CD14-positive monocyte (primary cell): ENCODE measurements at regions not wholly inside any gene's neighbourhood (a gene's known extent, or its start where the extent isn't known, plus 50 kb on each side); places are given as distances from the start of the nearest gene placed in this dataset.

Experiments
- DNase-seq, 3 donors: peaks; one replicate each; pipeline ENCODE4 v3.0.0-alpha.2; 2011 to 2022
- H2AFZ ChIP-seq: 2 replicates; pipeline ENCODE4 v1.6.0; 2012; ENCODE audit warnings: mild to moderate bottlenecking, low read depth, low read length, inconsistent platforms; ENCODE audit not compliant: insufficient read depth, poor library complexity, severe bottlenecking
- H3K27ac ChIP-seq, 2 donors: 1 replicate in 1 of 2; 2 replicates in 1 of 2; pipeline ENCODE4 v1.5.1; 2012 to 2013; ENCODE audit warnings: low read length in 2 of 2, control low read depth in 1 of 2, inconsistent platforms in 1 of 2, low read depth in 1 of 2, mild to moderate bottlenecking in 1 of 2
- H3K27me3 ChIP-seq, 2 donors: one replicate each; pipeline versions ENCODE4 v1.6.0 to v1.6.1; 2011 to 2013; ENCODE audit warnings: low read length in 2 of 2; ENCODE audit not compliant: control insufficient read depth in 2 of 2, insufficient read depth in 2 of 2
- H3K36me3 ChIP-seq, 2 donors: replicated peaks in 1 of 2; 1 replicate in 1 of 2; 2 replicates in 1 of 2; pipeline versions ENCODE4 v1.5.1 to v1.6.1; 2012 to 2013; ENCODE audit warnings: low read length in 2 of 2, control low read depth in 1 of 2, inconsistent platforms in 1 of 2, mild to moderate bottlenecking in 1 of 2; ENCODE audit not compliant: insufficient read depth in 2 of 2, control insufficient read depth in 1 of 2
- H3K4me1 ChIP-seq, 2 donors: 1 replicate in 1 of 2; 2 replicates in 1 of 2; pipeline versions ENCODE4 v1.5.1 to v1.6.1; 2012 to 2013; ENCODE audit warnings: low read length in 2 of 2, control low read depth in 1 of 2, inconsistent platforms in 1 of 2, mild to moderate bottlenecking in 1 of 2, moderate library complexity in 1 of 2; ENCODE audit not compliant: insufficient read depth in 2 of 2, control insufficient read depth in 1 of 2
- H3K4me2 ChIP-seq: replicated peaks from 2 replicates; pipeline ENCODE3; 2012; ENCODE audit warnings: low read length, moderate library complexity, mild to moderate bottlenecking; ENCODE audit not compliant: poor library complexity, severe bottlenecking; ENCODE audit errors: extremely low read depth
- H3K4me3 ChIP-seq, 3 experiments: fragments of 200-600 bp in 1 of 3; sonication (generic) in 1 of 3; replicated peaks in 1 of 3; 1 replicate in 2 of 3; 2 replicates in 1 of 3; pipeline ENCODE4 v1.5.1; 2011 to 2013; ENCODE audit warnings: low read length in 3 of 3, mild to moderate bottlenecking in 3 of 3, control low read depth in 2 of 3, low read depth in 2 of 3, inconsistent platforms in 1 of 3, moderate library complexity in 1 of 3
- H3K79me2 ChIP-seq: 2 replicates; pipeline ENCODE4 v1.6.0; 2012; ENCODE audit warnings: mild to moderate bottlenecking, control low read depth, inconsistent platforms, low read length, moderate library complexity; ENCODE audit not compliant: insufficient read depth
- H3K9ac ChIP-seq: 2 replicates; pipeline ENCODE4 v1.6.0; 2017; ENCODE audit warnings: low read length, mild to moderate bottlenecking; ENCODE audit not compliant: insufficient read depth, poor library complexity, severe bottlenecking
- H3K9me3 ChIP-seq, 2 donors: replicated peaks in 1 of 2; 1 replicate in 1 of 2; 2 replicates in 1 of 2; pipeline versions ENCODE4 v1.5.1 to v1.6.1; 2012 to 2013; ENCODE audit warnings: low read length in 2 of 2, control low read depth in 1 of 2; ENCODE audit not compliant: control insufficient read depth in 1 of 2, insufficient read depth in 1 of 2
- H4K20me1 ChIP-seq: 2 replicates; pipeline ENCODE4 v1.6.0; 2012; ENCODE audit warnings: mild to moderate bottlenecking, low read length, control low read depth, moderate library complexity; ENCODE audit not compliant: insufficient read depth
- H3K27ac Mint-ChIP-seq, 7 donors: one replicate each; pipeline ENCODE4 v1.8.0; 2020; ENCODE audit warnings: mild to moderate bottlenecking in 7 of 7, mixed read lengths in 7 of 7, moderate library complexity in 6 of 7, inconsistent platforms in 2 of 7
- H3K27me3 Mint-ChIP-seq, 3 donors: one replicate each; pipeline ENCODE4 v1.8.0; 2021 to 2022; ENCODE audit warnings: low read depth in 3 of 3, mild to moderate bottlenecking in 3 of 3, mixed read lengths in 3 of 3, moderate library complexity in 3 of 3, inconsistent platforms in 1 of 3
- H3K36me3 Mint-ChIP-seq, 2 donors: one replicate each; pipeline ENCODE4 v1.8.0; 2020; ENCODE audit warnings: mixed read lengths in 2 of 2, inconsistent platforms in 1 of 2, mild to moderate bottlenecking in 1 of 2
- H3K4me1 Mint-ChIP-seq: one replicate; pipeline ENCODE4 v1.8.0; 2020; ENCODE audit warnings: mild to moderate bottlenecking, mixed read lengths
- H3K4me3 Mint-ChIP-seq, 2 donors: one replicate each; pipeline ENCODE4 v1.8.0; 2020; ENCODE audit warnings: mild to moderate bottlenecking in 2 of 2, mixed read lengths in 2 of 2, moderate library complexity in 1 of 2
- H3K9me3 Mint-ChIP-seq, 7 donors: one replicate each; pipeline ENCODE4 v1.8.0; 2020 to 2022; ENCODE audit warnings: mixed read lengths in 7 of 7, mild to moderate bottlenecking in 6 of 7, moderate library complexity in 6 of 7, inconsistent platforms in 2 of 7
- WGBS: methylation state at CpG from one replicate; pipeline ENCODE4 v1.1.5; 2013; ENCODE audit warnings: missing lambda C conversion rate; ENCODE audit not compliant: insufficient coverage; 5-methylcytosine and 5-hydroxymethylcytosine counted together
- intact Hi-C, 2 donors: fragments of 100-400 bp; cut with micrococcal nuclease; formaldehyde crosslinking; loops; one replicate each; pipeline versions ENCODE4 v1.15.0 to v1.15.1; 2023
- TF ChIP-seq, protein P1 (sequence below): fragments of 200-600 bp; IDR thresholded peaks from one replicate; pipeline ENCODE4 v1.8.0; 2022; ENCODE audit warnings: antibody characterized with exemption, mild to moderate bottlenecking

DNA sequence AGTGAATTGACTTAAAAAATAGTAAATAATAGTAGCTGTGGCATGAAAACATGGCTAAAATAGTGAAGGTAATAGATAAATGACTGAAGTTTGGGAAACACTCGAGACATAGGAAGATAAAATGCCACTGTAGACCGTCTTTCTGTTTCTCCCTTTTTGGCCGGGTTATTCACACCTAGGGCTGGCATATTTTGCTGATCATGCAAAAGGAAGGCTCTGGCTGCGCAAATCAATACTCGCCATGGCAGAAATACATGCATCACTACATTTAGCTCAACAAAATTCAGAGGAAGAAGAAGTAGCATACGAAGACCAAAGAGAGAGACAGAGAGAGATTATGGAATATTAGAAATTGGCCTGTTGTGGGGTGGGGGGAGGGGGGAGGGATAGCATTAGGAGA lies 242.2 kb upstream of the KBTBD8 start:
- H3K4me2 ChIP-seq = no peak overlapping the region
- H3K27ac Mint-ChIP-seq = no peak overlapping the region
- no peak overlapping the region for H3K27ac ChIP-seq
- TF ChIP-seq, protein P1, sequence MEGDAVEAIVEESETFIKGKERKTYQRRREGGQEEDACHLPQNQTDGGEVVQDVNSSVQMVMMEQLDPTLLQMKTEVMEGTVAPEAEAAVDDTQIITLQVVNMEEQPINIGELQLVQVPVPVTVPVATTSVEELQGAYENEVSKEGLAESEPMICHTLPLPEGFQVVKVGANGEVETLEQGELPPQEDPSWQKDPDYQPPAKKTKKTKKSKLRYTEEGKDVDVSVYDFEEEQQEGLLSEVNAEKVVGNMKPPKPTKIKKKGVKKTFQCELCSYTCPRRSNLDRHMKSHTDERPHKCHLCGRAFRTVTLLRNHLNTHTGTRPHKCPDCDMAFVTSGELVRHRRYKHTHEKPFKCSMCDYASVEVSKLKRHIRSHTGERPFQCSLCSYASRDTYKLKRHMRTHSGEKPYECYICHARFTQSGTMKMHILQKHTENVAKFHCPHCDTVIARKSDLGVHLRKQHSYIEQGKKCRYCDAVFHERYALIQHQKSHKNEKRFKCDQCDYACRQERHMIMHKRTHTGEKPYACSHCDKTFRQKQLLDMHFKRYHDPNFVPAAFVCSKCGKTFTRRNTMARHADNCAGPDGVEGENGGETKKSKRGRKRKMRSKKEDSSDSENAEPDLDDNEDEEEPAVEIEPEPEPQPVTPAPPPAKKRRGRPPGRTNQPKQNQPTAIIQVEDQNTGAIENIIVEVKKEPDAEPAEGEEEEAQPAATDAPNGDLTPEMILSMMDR = no peak
- 88% methylated on average over 1 of the region's 6 CpGs for WGBS
- H3K27me3 Mint-ChIP-seq = peaks cover 0 to 3% (median 0%) of the 10 kb centered on the region in 3 donors
- intact Hi-C loops = no loop called here
- no peak overlapping the region for H3K9ac ChIP-seq
- DNase-seq = no peak
- H4K20me1 ChIP-seq = no peaks in the 10 kb centered on the region
- no peaks in the 10 kb centered on the region for H3K4me1 ChIP-seq
- no peak overlapping the region for H3K4me3 ChIP-seq
- H3K9me3 Mint-ChIP-seq = peaks cover 0 to 8% (median 2%) of the 10 kb centered on the region in 7 donors
- no peaks in the 10 kb centered on the region for H3K9me3 ChIP-seq
- H2AFZ ChIP-seq = no peak overlapping the region
- H3K27me3 ChIP-seq = no peaks in the 10 kb centered on the region
- no peaks in the 10 kb centered on the region for H3K79me2 ChIP-seq
- H3K36me3 Mint-ChIP-seq = no peaks in the 10 kb centered on the region
- no peak overlapping the region for H3K4me3 Mint-ChIP-seq
- no peaks in the 10 kb centered on the region for H3K4me1 Mint-ChIP-seq
- H3K36me3 ChIP-seq = no peaks in the 10 kb centered on the region

DNA sequence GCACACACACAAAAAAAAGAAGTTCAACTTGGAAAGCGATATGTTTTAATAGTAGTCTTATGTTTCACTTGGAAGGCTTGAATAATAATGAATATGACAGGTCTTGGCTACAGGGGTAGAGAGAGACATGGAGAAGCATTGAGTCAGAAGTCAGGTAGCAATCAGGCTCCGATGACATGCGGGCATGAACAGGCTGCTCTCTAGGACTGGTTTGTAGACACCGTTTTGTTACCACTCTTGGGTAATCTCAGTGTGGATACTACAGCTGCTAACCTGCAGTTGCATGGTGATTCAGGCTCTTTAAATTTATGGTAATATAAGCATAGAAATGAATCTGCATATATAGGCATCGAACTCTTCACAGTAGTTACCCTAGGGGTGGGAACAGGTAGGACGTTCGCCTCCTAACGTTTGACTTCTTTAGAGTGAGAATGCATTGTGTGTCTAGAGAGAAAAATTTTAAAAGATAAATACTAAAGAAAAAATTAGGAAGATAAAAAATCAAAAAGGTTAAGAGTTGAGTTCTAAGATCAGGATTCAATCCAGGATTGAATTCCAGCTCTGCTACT lies 241.6 kb upstream of the KBTBD8 start:
- Mint-ChIP-seq H3K4me1 (no peaks in the 10 kb centered on the region), H3K27ac (no peak overlapping the region), H3K27me3 (peaks cover 0 to 3% (median 0%) of the 10 kb centered on the region in 3 donors), H3K9me3 (peaks cover 0 to 9% (median 2%) of the 10 kb centered on the region in 7 donors), H3K36me3 (no peaks in the 10 kb centered on the region), H3K4me3 (no peak overlapping the region)
- no peaks in the 10 kb centered on the region for H4K20me1 ChIP-seq
- H3K4me2 ChIP-seq = no peak overlapping the region
- intact Hi-C loops = no loop called here
- no peaks in the 10 kb centered on the region for H3K9me3 ChIP-seq
- no peaks in the 10 kb centered on the region for H3K79me2 ChIP-seq
- DNase-seq = no peak
- no peak overlapping the region for H3K4me3 ChIP-seq
- no peak overlapping the region for H3K9ac ChIP-seq
- 92% methylated on average over 4 of the region's 8 CpGs for WGBS
- TF ChIP-seq, protein P1 = no peak
- no peaks in the 10 kb centered on the region for H3K4me1 ChIP-seq
- no peak overlapping the region for H2AFZ ChIP-seq
- H3K27ac ChIP-seq = no peak overlapping the region
- H3K27me3 ChIP-seq = no peaks in the 10 kb centered on the region
- H3K36me3 ChIP-seq = no peaks in the 10 kb centered on the region
